ENCODE measurements at regions not wholly inside any gene's neighbourhood (a gene's known extent, or its start where the extent isn't known, plus 50 kb on each side); places are given as distances from the start of the nearest gene placed in this dataset.

DNA sequence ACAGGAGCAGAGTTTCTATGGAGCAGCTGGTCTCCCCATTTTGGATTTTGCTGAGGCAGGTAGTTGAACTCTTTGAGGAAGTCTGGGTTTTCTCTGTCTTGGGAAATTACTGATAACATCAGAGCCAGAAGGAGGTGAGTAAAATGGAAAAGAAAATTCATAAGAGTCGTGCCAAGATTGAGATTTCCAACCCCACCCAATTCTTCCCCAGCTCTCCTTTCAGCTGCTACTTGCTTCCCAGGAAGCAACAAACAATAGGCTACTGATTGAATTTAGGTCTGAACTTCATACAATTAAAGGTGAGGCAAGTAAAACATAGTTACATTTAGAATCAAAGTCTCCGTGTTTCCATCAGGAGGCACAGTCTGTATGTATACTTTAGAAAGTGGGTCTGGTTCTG is 54.6 kb upstream of the EOLA2 start:
- CTCF ChIA-PET (ENCODE audit: low intra/inter-chr PET ratio), result no interaction called here
- Histone ChIP-seq H2AFZ (ENCODE audit: low read depth, low read length) (no peak overlapping the region), H3K36me3 (ENCODE audit: control insufficient read depth, insufficient read depth, low read length) (no peaks in the 10 kb centered on the region), H3K9me1 (ENCODE audit: control insufficient read depth, insufficient read depth, low read length) (no peaks in the 10 kb centered on the region), H3K27ac (ENCODE audit: extremely low read depth, low read depth, low read length) (no peak overlapping the region), H3K4me3 (no peak overlapping the region), H3K4me1 (replicated peaks in 1 of 2; ENCODE audit: control insufficient read depth in 2 of 2, insufficient read depth in 2 of 2, low read length in 2 of 2) (no peaks in the 10 kb centered on the region), H3K9ac (ENCODE audit: insufficient read depth in 1 of 2, low read depth in 2 of 2, low read length in 2 of 2) (no peak overlapping the region), H3K4me2 (ENCODE audit: insufficient read depth, low read length) (no peak overlapping the region), H4K20me1 (replicated peaks; ENCODE audit: control insufficient read depth, insufficient read depth, low read length) (no peaks in the 10 kb centered on the region), H3K27me3 (ENCODE audit: control insufficient read depth in 2 of 2, insufficient read depth in 2 of 2, low read length in 2 of 2) (no peaks in the 10 kb centered on the region), H3K9me3 (replicated peaks; ENCODE audit: control insufficient read depth, insufficient read depth, low read depth, low read length) (no peaks in the 10 kb centered on the region), H3K79me2 (ENCODE audit: control insufficient read depth, insufficient read depth, low read length) (no peaks in the 10 kb centered on the region)
- FAIRE-seq (no peak), DNase-seq (ENCODE audit: extremely low read depth in 1 of 4, low spot score in 3 of 4) (no peak), ATAC-seq (no peak)
- POLR2A ChIA-PET, result interaction anchor here (0.7 kb wide), 1 partner anchor 107 kb away, joined by 3 read pairs; no protein-coding TSS in a partner anchor
- no TSS peak for BruUV-seq (replicated peaks)
- in situ Hi-C loops (cut with MboI), result no loop called here
- no peak for TF ChIP-seq SMC3 (conservative IDR thresholded peaks at IDR 0.05; ENCODE audit: insufficient read depth, low read depth, low read length)
- no peak for TF ChIP-seq RFX7 (CRISPR knock-in tag; IDR thresholded peaks at IDR 0.05)
- TF ChIP-seq, protein P1, sequence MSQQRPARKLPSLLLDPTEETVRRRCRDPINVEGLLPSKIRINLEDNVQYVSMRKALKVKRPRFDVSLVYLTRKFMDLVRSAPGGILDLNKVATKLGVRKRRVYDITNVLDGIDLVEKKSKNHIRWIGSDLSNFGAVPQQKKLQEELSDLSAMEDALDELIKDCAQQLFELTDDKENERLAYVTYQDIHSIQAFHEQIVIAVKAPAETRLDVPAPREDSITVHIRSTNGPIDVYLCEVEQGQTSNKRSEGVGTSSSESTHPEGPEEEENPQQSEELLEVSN (IDR thresholded peaks at IDR 0.05; ENCODE audit: borderline replicate concordance in 1 of 2, extremely low read depth in 1 of 2, insufficient read depth in 1 of 2, insufficient read length in 1 of 2, low read depth in 1 of 2, low read length in 1 of 2, poor library complexity in 1 of 2, severe bottlenecking in 1 of 2), result no peak
- TF ChIP-seq ZKSCAN1 (IDR thresholded peaks at IDR 0.05; ENCODE audit: low read depth, low read length), result no peak
- TF ChIP-seq ZNF217 (CRISPR knock-in tag; IDR thresholded peaks at IDR 0.05), result no peak
- no peak for TF ChIP-seq U2AF2 (optimal IDR thresholded peaks at IDR 0.05; ENCODE audit: low read depth, low read length)
- no peak for TF ChIP-seq RBFOX2 (IDR thresholded peaks at IDR 0.05; ENCODE audit: low read depth, low read length)
- TF ChIP-seq POLR2H (tag; IDR thresholded peaks at IDR 0.05; ENCODE audit: low read depth), result no peak
- TF ChIP-seq PPARD (CRISPR knock-in tag; IDR thresholded peaks at IDR 0.05), result no peak
- TF ChIP-seq FOXJ3 (CRISPR knock-in tag; IDR thresholded peaks at IDR 0.05), result no peak
- TF ChIP-seq FOXJ2 (tag; IDR thresholded peaks at IDR 0.05), result no peak
- TF ChIP-seq EZH2 (IDR thresholded peaks at IDR 0.05; ENCODE audit: borderline replicate concordance, low read depth, low read length), result no peak
- TF ChIP-seq, protein P2, sequence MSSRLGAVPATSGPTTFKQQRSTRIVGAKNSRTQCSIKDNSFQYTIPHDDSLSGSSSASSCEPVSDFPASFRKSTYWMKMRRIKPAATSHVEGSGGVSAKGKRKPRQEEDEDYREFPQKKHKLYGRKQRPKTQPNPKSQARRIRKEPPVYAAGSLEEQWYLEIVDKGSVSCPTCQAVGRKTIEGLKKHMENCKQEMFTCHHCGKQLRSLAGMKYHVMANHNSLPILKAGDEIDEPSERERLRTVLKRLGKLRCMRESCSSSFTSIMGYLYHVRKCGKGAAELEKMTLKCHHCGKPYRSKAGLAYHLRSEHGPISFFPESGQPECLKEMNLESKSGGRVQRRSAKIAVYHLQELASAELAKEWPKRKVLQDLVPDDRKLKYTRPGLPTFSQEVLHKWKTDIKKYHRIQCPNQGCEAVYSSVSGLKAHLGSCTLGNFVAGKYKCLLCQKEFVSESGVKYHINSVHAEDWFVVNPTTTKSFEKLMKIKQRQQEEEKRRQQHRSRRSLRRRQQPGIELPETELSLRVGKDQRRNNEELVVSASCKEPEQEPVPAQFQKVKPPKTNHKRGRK (tag; IDR thresholded peaks at IDR 0.05), result no peak
- TF ChIP-seq, protein P3, sequence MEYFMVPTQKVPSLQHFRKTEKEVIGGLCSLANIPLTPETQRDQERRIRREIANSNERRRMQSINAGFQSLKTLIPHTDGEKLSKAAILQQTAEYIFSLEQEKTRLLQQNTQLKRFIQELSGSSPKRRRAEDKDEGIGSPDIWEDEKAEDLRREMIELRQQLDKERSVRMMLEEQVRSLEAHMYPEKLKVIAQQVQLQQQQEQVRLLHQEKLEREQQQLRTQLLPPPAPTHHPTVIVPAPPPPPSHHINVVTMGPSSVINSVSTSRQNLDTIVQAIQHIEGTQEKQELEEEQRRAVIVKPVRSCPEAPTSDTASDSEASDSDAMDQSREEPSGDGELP (CRISPR knock-in tag; IDR thresholded peaks at IDR 0.05; ENCODE audit: borderline replicate concordance), result no peak
- no peak for TF ChIP-seq SMAD4 (CRISPR knock-in tag; conservative IDR thresholded peaks at IDR 0.05)
- TF ChIP-seq TGIF2 (CRISPR knock-in tag; IDR thresholded peaks at IDR 0.05), result no peak
- TF ChIP-seq MED1 (CRISPR knock-in tag; IDR thresholded peaks at IDR 0.05; ENCODE audit: borderline replicate concordance), result no peak
- TF ChIP-seq CAMTA2 (CRISPR knock-in tag; conservative IDR thresholded peaks at IDR 0.05), result no peak
- intact Hi-C loops (cut with micrococcal nuclease), result no loop called here
- WGBS (ENCODE audit: insufficient coverage, low coverage, missing lambda C conversion rate), result 6% methylated on average over 2 of the region's 2 CpGs

Data from K562 (cell line).